K562 (cell line): ENCODE measurements at regions not wholly inside any gene's neighbourhood (a gene's known extent, or its start where the extent isn't known, plus 50 kb on each side); places are given as distances from the start of the nearest gene placed in this dataset.

ENCODE experiments used
- ATAC-seq: fragments of 200-7000 bp; cut with Tn5 transposase; 3 replicates; pipeline ENCODE4 v1.9.1; 2020; ENCODE audit warnings: moderate library complexity
- BruUV-seq: library from RNA; stranded (reverse); fragments of 400-500 nt; replicated peaks from 2 replicates; lab custom pipeline; 2021; lab: Mats Ljungman, UMichigan
- CTCF ChIA-PET: fragments of 300-600 bp; formaldehyde crosslinking; extraction: SDS; loops from one replicate; lab custom pipeline; 2021; ENCODE audit warnings: low intra/inter-chr PET ratio; lab: Yijun Ruan, JAX
- POLR2A ChIA-PET: fragments of 300-600, 350-650 bp; sonication (Branson Sonifier 250); formaldehyde crosslinking; extraction: SDS; loops from one replicate; lab custom pipeline; 2021; ENCODE audit warnings: antibody characterized with exemption, inconsistent platforms; lab: Yijun Ruan, JAX
- DNase-seq, 4 experiments: peaks; one replicate each; pipeline versions ENCODE4 v3.0.0 to v3.0.0-alpha.2; 2011 to 2018; ENCODE audit warnings: low spot score in 3 of 4, mixed read lengths in 3 of 4; ENCODE audit errors: extremely low read depth in 1 of 4
- FAIRE-seq: peaks from 2 replicates; lab custom pipeline; 2011; peaks lifted over from hg19 to GRCh38; lab: Jason Lieb, UNC
- H2AFZ ChIP-seq: 2 replicates; pipeline ENCODE4 v1.6.0; 2011; ENCODE audit warnings: low read depth, low read length, control low read depth, inconsistent platforms
- H3K27ac ChIP-seq: fragments of 200-600 bp; 3 replicates; pipeline ENCODE4 v1.8.0; 2011; ENCODE audit warnings: low read depth, mild to moderate bottlenecking, control low read depth, inconsistent platforms, low read length, moderate library complexity, mixed read lengths; ENCODE audit errors: extremely low read depth
- H3K27me3 ChIP-seq, 2 experiments: fragments of 300-600 bp in 1 of 2; 2 replicates in 1 of 2; 3 replicates in 1 of 2; pipeline versions ENCODE4 v1.6.0 to v1.8.0; 2011; ENCODE audit warnings: inconsistent platforms in 2 of 2, low read length in 2 of 2, mild to moderate bottlenecking in 1 of 2, mixed read lengths in 1 of 2, moderate library complexity in 1 of 2; ENCODE audit not compliant: control insufficient read depth in 2 of 2, insufficient read depth in 2 of 2
- H3K36me3 ChIP-seq: fragments of 300-600 bp; 3 replicates; pipeline ENCODE4 v1.8.0; 2011; ENCODE audit warnings: mild to moderate bottlenecking, low read length, inconsistent platforms; ENCODE audit not compliant: control insufficient read depth, insufficient read depth
- H3K4me1 ChIP-seq, 2 experiments: fragments of 200-600 bp in 1 of 2; replicated peaks in 1 of 2; 2 replicates in 1 of 2; 3 replicates in 1 of 2; pipeline versions ENCODE4 v1.5.1 to v1.8.0; 2011; ENCODE audit warnings: inconsistent platforms in 2 of 2, low read length in 2 of 2, mild to moderate bottlenecking in 1 of 2, mixed read lengths in 1 of 2, moderate library complexity in 1 of 2; ENCODE audit not compliant: control insufficient read depth in 2 of 2, insufficient read depth in 2 of 2
- H3K4me2 ChIP-seq: 2 replicates; pipeline ENCODE4 v1.6.1; 2011; ENCODE audit warnings: low read length, control low read depth, inconsistent platforms, mixed read lengths; ENCODE audit not compliant: insufficient read depth
- H3K4me3 ChIP-seq: fragments of 200-600 bp; sonication (generic), shearing (Covaris generic); 2 replicates; pipeline ENCODE4 v1.5.1; 2016; ENCODE audit warnings: control low read depth, inconsistent platforms
- H3K79me2 ChIP-seq: fragments of 200-600 bp; 3 replicates; pipeline ENCODE4 v1.8.0; 2011; ENCODE audit warnings: low read length, inconsistent platforms; ENCODE audit not compliant: control insufficient read depth, insufficient read depth
- H3K9ac ChIP-seq, 2 experiments: 2 replicates each; pipeline versions ENCODE4 v1.6.0 to v1.6.1; 2011; ENCODE audit warnings: low read depth in 2 of 2, low read length in 2 of 2, control low read depth in 1 of 2, inconsistent platforms in 1 of 2, mild to moderate bottlenecking in 1 of 2, mixed read lengths in 1 of 2; ENCODE audit not compliant: insufficient read depth in 1 of 2
- H3K9me1 ChIP-seq: one replicate; pipeline ENCODE4 v1.6.0; 2011; ENCODE audit warnings: inconsistent platforms, mild to moderate bottlenecking, low read length, moderate library complexity; ENCODE audit not compliant: control insufficient read depth, insufficient read depth
- H3K9me3 ChIP-seq: replicated peaks from 2 replicates; pipeline ENCODE4 v1.5.1; 2011; ENCODE audit warnings: low read depth, low read length, inconsistent platforms; ENCODE audit not compliant: control insufficient read depth, insufficient read depth
- H4K20me1 ChIP-seq: replicated peaks from 2 replicates; pipeline ENCODE4 v1.6.1; 2011; ENCODE audit warnings: low read length, inconsistent platforms, mixed read lengths; ENCODE audit not compliant: control insufficient read depth, insufficient read depth
- ZNF586 ChIP-seq: fragments of 450-650 bp; formaldehyde crosslinking; conservative IDR thresholded peaks from 2 replicates; pipeline ENCODE4 v1.4.0; 2020; ENCODE audit warnings: mild to moderate bottlenecking, moderate library complexity
- WGBS: fragments of 100-300 bp; shearing (Covaris generic); methylation state at CpG from one replicate; pipeline ENCODE4 v1.1.6; 2016; ENCODE audit warnings: low coverage, mixed read lengths; ENCODE audit not compliant: insufficient coverage; ENCODE audit errors: missing lambda C conversion rate; 5-methylcytosine and 5-hydroxymethylcytosine counted together
- in situ Hi-C: fragments of 300-500 bp; cut with MboI; formaldehyde crosslinking; loops from 4 replicates; pipeline ENCODE4 v1.15.0; 2018; ENCODE audit warnings: inconsistent platforms, mixed read lengths
- intact Hi-C: fragments of 100-400 bp; cut with micrococcal nuclease; formaldehyde crosslinking; loops from 2 replicates; pipeline ENCODE4 v1.14.2; 2022
- TF ChIP-seq, protein P1 (sequence below): fragments of 450-650 bp; formaldehyde crosslinking; IDR thresholded peaks from 2 replicates; pipeline ENCODE4 v1.4.0; 2020; ENCODE audit warnings: mild to moderate bottlenecking
- TF ChIP-seq, protein P2 (sequence below), 2 experiments: fragments of 450-650 bp; formaldehyde crosslinking in 1 of 2; IDR thresholded peaks; 2 replicates each; pipeline versions ENCODE4 v1.4.0 to v1.6.1; 2014 to 2020; ENCODE audit warnings: mild to moderate bottlenecking in 2 of 2, borderline replicate concordance in 1 of 2, low read depth in 1 of 2

GRCh38 chr1:56072310-56072709, 507.1 kb downstream of the PLPP3 start:
- Histone ChIP-seq H3K4me1 (no peaks in the 10 kb centered on the region), H3K4me2 (no peak overlapping the region)
- in situ Hi-C loops: no loop called here
- TF ChIP-seq, protein P1, sequence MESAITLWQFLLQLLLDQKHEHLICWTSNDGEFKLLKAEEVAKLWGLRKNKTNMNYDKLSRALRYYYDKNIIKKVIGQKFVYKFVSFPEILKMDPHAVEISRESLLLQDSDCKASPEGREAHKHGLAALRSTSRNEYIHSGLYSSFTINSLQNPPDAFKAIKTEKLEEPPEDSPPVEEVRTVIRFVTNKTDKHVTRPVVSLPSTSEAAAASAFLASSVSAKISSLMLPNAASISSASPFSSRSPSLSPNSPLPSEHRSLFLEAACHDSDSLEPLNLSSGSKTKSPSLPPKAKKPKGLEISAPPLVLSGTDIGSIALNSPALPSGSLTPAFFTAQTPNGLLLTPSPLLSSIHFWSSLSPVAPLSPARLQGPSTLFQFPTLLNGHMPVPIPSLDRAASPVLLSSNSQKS (CRISPR knock-in tag): no peak
- TF ChIP-seq, protein P2, sequence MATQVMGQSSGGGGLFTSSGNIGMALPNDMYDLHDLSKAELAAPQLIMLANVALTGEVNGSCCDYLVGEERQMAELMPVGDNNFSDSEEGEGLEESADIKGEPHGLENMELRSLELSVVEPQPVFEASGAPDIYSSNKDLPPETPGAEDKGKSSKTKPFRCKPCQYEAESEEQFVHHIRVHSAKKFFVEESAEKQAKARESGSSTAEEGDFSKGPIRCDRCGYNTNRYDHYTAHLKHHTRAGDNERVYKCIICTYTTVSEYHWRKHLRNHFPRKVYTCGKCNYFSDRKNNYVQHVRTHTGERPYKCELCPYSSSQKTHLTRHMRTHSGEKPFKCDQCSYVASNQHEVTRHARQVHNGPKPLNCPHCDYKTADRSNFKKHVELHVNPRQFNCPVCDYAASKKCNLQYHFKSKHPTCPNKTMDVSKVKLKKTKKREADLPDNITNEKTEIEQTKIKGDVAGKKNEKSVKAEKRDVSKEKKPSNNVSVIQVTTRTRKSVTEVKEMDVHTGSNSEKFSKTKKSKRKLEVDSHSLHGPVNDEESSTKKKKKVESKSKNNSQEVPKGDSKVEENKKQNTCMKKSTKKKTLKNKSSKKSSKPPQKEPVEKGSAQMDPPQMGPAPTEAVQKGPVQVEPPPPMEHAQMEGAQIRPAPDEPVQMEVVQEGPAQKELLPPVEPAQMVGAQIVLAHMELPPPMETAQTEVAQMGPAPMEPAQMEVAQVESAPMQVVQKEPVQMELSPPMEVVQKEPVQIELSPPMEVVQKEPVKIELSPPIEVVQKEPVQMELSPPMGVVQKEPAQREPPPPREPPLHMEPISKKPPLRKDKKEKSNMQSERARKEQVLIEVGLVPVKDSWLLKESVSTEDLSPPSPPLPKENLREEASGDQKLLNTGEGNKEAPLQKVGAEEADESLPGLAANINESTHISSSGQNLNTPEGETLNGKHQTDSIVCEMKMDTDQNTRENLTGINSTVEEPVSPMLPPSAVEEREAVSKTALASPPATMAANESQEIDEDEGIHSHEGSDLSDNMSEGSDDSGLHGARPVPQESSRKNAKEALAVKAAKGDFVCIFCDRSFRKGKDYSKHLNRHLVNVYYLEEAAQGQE (IDR thresholded peaks at IDR 0.05; ENCODE audit: borderline replicate concordance): no peak
- TF ChIP-seq, protein P2 (CRISPR knock-in tag; IDR thresholded peaks at IDR 0.05; ENCODE audit: low read depth): no peak
- no peak for TF ChIP-seq ZNF586 (CRISPR knock-in tag)
- TF ChIP-seq, all 486 proteins: peak for 0
- POLR2A ChIA-PET: no interaction called here
- Histone ChIP-seq H3K9me1 (no peaks in the 10 kb centered on the region), H2AFZ (no peak overlapping the region), H4K20me1 (no peaks in the 10 kb centered on the region), H3K27me3 (no peaks in the 10 kb centered on the region), H3K4me3 (no peak overlapping the region), H3K79me2 (no peaks in the 10 kb centered on the region), H3K9ac (no peak overlapping the region), H3K9me3 (no peaks in the 10 kb centered on the region), H3K27ac (no peak overlapping the region), H3K36me3 (no peaks in the 10 kb centered on the region)
- ATAC-seq: no peak
- no peak for DNase-seq
- 0% methylated on average over 1 of the region's 1 CpG for WGBS
- BruUV-seq: no TSS peak
- FAIRE-seq: no peak
- CTCF ChIA-PET: no interaction called here
- intact Hi-C loops: no loop called here
